HEK293 (cell line): ENCODE measurements at regions not wholly inside any gene's neighbourhood (a gene's known extent, or its start where the extent isn't known, plus 50 kb on each side); places are given as distances from the start of the nearest gene placed in this dataset.

Source experiments
- CTCF ChIP-seq: fragments of 450-650 bp; formaldehyde crosslinking; IDR thresholded peaks from 2 replicates; pipeline ENCODE4 v1.5.1; 2016; ENCODE audit warnings: missing biosample characterization, missing genetic modification characterization
- REST ChIP-seq: fragments of 450-650 bp; formaldehyde crosslinking; IDR thresholded peaks from 2 replicates; pipeline ENCODE4 v1.5.1; 2016; ENCODE audit warnings: missing biosample characterization, missing genetic modification characterization
- ZBTB44 ChIP-seq: fragments of 450-650 bp; IDR thresholded peaks from 2 replicates; pipeline ENCODE4 v1.5.1; 2018; ENCODE audit warnings: missing biosample characterization, mild to moderate bottlenecking, missing genetic modification characterization
- ZNF302 ChIP-seq: fragments of 450-650 bp; formaldehyde crosslinking; IDR thresholded peaks from 2 replicates; pipeline ENCODE4 v1.5.1; 2016; ENCODE audit warnings: missing biosample characterization, missing genetic modification characterization, low read depth
- ZNF704 ChIP-seq: fragments of 450-650 bp; formaldehyde crosslinking; IDR thresholded peaks from 2 replicates; pipeline ENCODE4 v1.5.1; 2016; ENCODE audit warnings: missing biosample characterization, missing genetic modification characterization
- TF ChIP-seq, protein P1 (sequence below): fragments of 450-650 bp; formaldehyde crosslinking; IDR thresholded peaks from 2 replicates; pipeline ENCODE4 v1.5.1; 2016; ENCODE audit warnings: missing biosample characterization, missing genetic modification characterization
- TF ChIP-seq, protein P2 (sequence below): fragments of 450-650 bp; formaldehyde crosslinking; IDR thresholded peaks from 2 replicates; pipeline ENCODE4 v1.5.1; 2016; ENCODE audit warnings: missing biosample characterization, missing genetic modification characterization
- TF ChIP-seq, protein P3 (sequence below): sonication (generic); formaldehyde crosslinking; IDR thresholded peaks from 2 replicates; pipeline ENCODE4 v1.8.1; 2022; ENCODE audit warnings: mild to moderate bottlenecking, moderate library complexity, missing genetic modification reagents

DNA sequence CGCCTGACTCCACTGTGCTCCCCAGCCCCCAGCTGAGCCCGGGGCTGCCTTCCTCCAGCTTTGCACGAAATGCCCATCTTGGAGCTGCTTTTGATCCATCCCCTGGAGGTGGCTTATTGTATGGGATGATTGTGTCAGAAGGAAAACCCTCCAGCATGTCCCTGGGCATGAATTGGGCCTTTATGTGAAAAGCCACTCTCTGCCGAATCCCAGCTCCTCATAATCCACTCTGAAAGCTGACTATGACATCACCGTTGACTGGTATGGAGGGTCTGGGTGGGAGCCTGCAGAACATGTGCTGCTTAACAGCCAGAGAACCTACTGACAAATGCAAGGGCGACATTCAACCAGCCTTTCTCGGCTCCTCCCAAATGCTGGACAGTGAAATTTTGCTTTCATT lies 74.6 kb downstream of the NENF start:
- TF ChIP-seq CTCF (tag by site-specific recombination), result no peak
- TF ChIP-seq ZNF302 (tag by site-specific recombination), result no peak
- no peak for TF ChIP-seq REST
- TF ChIP-seq ZBTB44 (tag by site-specific recombination), result no peak
- TF ChIP-seq, protein P1, sequence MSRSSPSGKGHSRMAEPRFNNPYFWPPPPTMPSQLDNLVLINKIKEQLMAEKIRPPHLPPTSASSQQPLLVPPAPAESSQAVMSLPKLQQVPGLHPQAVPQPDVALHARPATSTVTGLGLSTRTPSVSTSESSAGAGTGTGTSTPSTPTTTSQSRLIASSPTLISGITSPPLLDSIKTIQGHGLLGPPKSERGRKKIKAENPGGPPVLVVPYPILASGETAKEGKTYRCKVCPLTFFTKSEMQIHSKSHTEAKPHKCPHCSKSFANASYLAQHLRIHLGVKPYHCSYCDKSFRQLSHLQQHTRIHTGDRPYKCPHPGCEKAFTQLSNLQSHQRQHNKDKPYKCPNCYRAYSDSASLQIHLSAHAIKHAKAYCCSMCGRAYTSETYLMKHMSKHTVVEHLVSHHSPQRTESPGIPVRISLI (tag by site-specific recombination), result no peak
- no peak for TF ChIP-seq ZNF704
- TF ChIP-seq, protein P2, sequence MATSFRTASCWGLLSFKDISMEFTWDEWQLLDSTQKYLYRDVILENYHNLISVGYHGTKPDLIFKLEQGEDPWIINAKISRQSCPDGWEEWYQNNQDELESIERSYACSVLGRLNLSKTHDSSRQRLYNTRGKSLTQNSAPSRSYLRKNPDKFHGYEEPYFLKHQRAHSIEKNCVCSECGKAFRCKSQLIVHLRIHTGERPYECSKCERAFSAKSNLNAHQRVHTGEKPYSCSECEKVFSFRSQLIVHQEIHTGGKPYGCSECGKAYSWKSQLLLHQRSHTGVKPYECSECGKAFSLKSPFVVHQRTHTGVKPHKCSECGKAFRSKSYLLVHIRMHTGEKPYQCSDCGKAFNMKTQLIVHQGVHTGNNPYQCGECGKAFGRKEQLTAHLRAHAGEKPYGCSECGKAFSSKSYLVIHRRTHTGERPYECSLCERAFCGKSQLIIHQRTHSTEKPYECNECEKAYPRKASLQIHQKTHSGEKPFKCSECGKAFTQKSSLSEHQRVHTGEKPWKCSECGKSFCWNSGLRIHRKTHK, result no peak
- TF ChIP-seq, protein P3, sequence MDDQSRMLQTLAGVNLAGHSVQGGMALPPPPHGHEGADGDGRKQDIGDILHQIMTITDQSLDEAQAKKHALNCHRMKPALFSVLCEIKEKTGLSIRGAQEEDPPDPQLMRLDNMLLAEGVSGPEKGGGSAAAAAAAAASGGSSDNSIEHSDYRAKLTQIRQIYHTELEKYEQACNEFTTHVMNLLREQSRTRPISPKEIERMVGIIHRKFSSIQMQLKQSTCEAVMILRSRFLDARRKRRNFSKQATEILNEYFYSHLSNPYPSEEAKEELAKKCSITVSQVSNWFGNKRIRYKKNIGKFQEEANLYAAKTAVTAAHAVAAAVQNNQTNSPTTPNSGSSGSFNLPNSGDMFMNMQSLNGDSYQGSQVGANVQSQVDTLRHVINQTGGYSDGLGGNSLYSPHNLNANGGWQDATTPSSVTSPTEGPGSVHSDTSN (CRISPR knock-in tag), result no peak
